Trophoblast cell (in vitro differentiated cells and primary cell): ENCODE measurements at regions not wholly inside any gene's neighbourhood (a gene's known extent, or its start where the extent isn't known, plus 50 kb on each side); places are given as distances from the start of the nearest gene placed in this dataset.

Source experiments
- DNase-seq, 2 donors: peaks; one replicate each; pipeline ENCODE4 v3.0.0-alpha.2; 2016
- H2AFZ ChIP-seq: 2 replicates; pipeline ENCODE4 v1.6.1; 2013; ENCODE audit warnings: low read length, moderate library complexity, mild to moderate bottlenecking; ENCODE audit not compliant: insufficient read depth, poor library complexity
- H2AK5ac ChIP-seq: 2 replicates; pipeline ENCODE4 v1.6.1; 2013; ENCODE audit warnings: mild to moderate bottlenecking, low read length
- H2BK120ac ChIP-seq: 2 replicates; pipeline ENCODE4 v1.6.1; 2013; ENCODE audit warnings: low read length, mild to moderate bottlenecking, moderate library complexity; ENCODE audit not compliant: insufficient read depth, poor library complexity
- H2BK12ac ChIP-seq: 2 replicates; pipeline ENCODE4 v1.6.1; 2013; ENCODE audit warnings: mild to moderate bottlenecking, low read length, moderate library complexity
- H2BK5ac ChIP-seq: 2 replicates; pipeline ENCODE4 v1.6.1; 2013; ENCODE audit warnings: low read length, low read depth, moderate library complexity, mild to moderate bottlenecking; ENCODE audit not compliant: poor library complexity
- H3K14ac ChIP-seq: 2 replicates; pipeline ENCODE4 v1.6.1; 2013; ENCODE audit warnings: mild to moderate bottlenecking, low read length
- H3K18ac ChIP-seq: 2 replicates; pipeline ENCODE4 v1.6.1; 2013; ENCODE audit warnings: mild to moderate bottlenecking, low read length
- H3K23ac ChIP-seq: 2 replicates; pipeline ENCODE4 v1.6.1; 2013; ENCODE audit warnings: low read length
- H3K27ac ChIP-seq: 2 replicates; pipeline ENCODE4 v1.5.1; 2013; ENCODE audit warnings: low read depth, mild to moderate bottlenecking, inconsistent platforms, low read length, moderate library complexity
- H3K27me3 ChIP-seq: 2 replicates; pipeline ENCODE4 v1.6.1; 2013; ENCODE audit warnings: inconsistent platforms, mild to moderate bottlenecking, low read length, moderate library complexity; ENCODE audit not compliant: insufficient read depth
- H3K36me3 ChIP-seq, 2 experiments: 1 replicate in 1 of 2; 2 replicates in 1 of 2; pipeline ENCODE4 v1.6.1; 2013; ENCODE audit warnings: low read length in 2 of 2, mild to moderate bottlenecking in 2 of 2, moderate library complexity in 1 of 2; ENCODE audit not compliant: insufficient read depth in 2 of 2, control insufficient read depth in 1 of 2
- H3K4ac ChIP-seq: 2 replicates; pipeline ENCODE4 v1.6.1; 2013; ENCODE audit warnings: low read depth, mild to moderate bottlenecking, low read length, moderate library complexity
- H3K4me1 ChIP-seq, 2 experiments: 1 replicate in 1 of 2; 2 replicates in 1 of 2; pipeline ENCODE4 v1.6.1; 2013; ENCODE audit warnings: low read length in 2 of 2, mild to moderate bottlenecking in 2 of 2, moderate library complexity in 1 of 2; ENCODE audit not compliant: insufficient read depth in 2 of 2, control insufficient read depth in 1 of 2
- H3K4me2 ChIP-seq: 2 replicates; pipeline ENCODE4 v1.6.1; 2013; ENCODE audit warnings: inconsistent platforms, mild to moderate bottlenecking, low read length, moderate library complexity
- H3K4me3 ChIP-seq: 2 replicates; pipeline ENCODE4 v1.5.1; 2013; ENCODE audit warnings: mild to moderate bottlenecking, low read depth, low read length, inconsistent platforms
- H3K79me1 ChIP-seq: one replicate; pipeline ENCODE4 v1.6.1; 2013; ENCODE audit warnings: low read length
- H3K79me2 ChIP-seq: 2 replicates; pipeline ENCODE4 v1.6.1; 2013; ENCODE audit warnings: low read length, mild to moderate bottlenecking; ENCODE audit not compliant: control insufficient read depth, insufficient read depth, poor library complexity
- H3K9ac ChIP-seq: 2 replicates; pipeline ENCODE4 v1.6.1; 2013; ENCODE audit warnings: mild to moderate bottlenecking, low read length
- H3K9me3 ChIP-seq: 2 replicates; pipeline ENCODE4 v1.6.1; 2013; ENCODE audit warnings: low read depth, mild to moderate bottlenecking, control low read depth, inconsistent platforms, low read length; ENCODE audit not compliant: insufficient read depth
- H4K12ac ChIP-seq: 2 replicates; pipeline ENCODE4 v1.6.1; 2013; ENCODE audit warnings: low read depth, mild to moderate bottlenecking, low read length, moderate library complexity
- H4K8ac ChIP-seq: 2 replicates; pipeline ENCODE4 v1.6.1; 2013; ENCODE audit warnings: low read depth, mild to moderate bottlenecking, low read length, moderate library complexity
- H4K91ac ChIP-seq: one replicate; pipeline ENCODE4 v1.6.1; 2013; ENCODE audit warnings: low read depth, mild to moderate bottlenecking, low read length, moderate library complexity
- WGBS: extraction: QIAGEN DNeasy Blood & Tissue Kit; methylation state at CpG from one replicate; pipeline ENCODE4 v1.1.7; 2013; ENCODE audit warnings: missing lambda C conversion rate; ENCODE audit not compliant: insufficient read length, insufficient coverage; ENCODE audit errors: extremely low coverage; 5-methylcytosine and 5-hydroxymethylcytosine counted together

- Histone ChIP-seq H3K23ac (no peak overlapping the region), H3K4me3 (no peak overlapping the region), H3K18ac (no peak overlapping the region), H2BK5ac (no peak overlapping the region), H2AK5ac (no peak overlapping the region), H4K12ac (no peak overlapping the region), H4K8ac (no peak overlapping the region), H3K36me3 (no peaks in the 10 kb centered on the region), H4K91ac (no peak overlapping the region), H3K79me2 (no peaks in the 10 kb centered on the region), H3K9me3 (no peaks in the 10 kb centered on the region), H3K27me3 (no peaks in the 10 kb centered on the region), H3K9ac (no peak overlapping the region), H2BK12ac (no peak overlapping the region), H3K4ac (no peak overlapping the region), H3K4me2 (no peak overlapping the region), H3K27ac (no peak overlapping the region), H3K14ac (no peak overlapping the region), H2BK120ac (no peak overlapping the region), H2AFZ (no peak overlapping the region), H3K79me1 (no peaks in the 10 kb centered on the region), H3K4me1 (peaks cover 12% of the 10 kb centered on the region in 2 experiments)
- DNase-seq, result no peak
- no CpG with 5 or more reads among the region's 4 CpGs for WGBS
Observed at GRCh38 chr2:23238011-23238657, 146.8 kb upstream of the KLHL29 start.

GRCh38 chr2:23239374-23239773 lies 145.6 kb upstream of the KLHL29 start:
- whole genome bisulfite sequencing, result no CpG with 5 or more reads among the region's 8 CpGs
- Histone ChIP-seq H2BK5ac (no peak overlapping the region), H3K18ac (no peak overlapping the region)

GRCh38 chr2:23241121-23241520 lies 143.9 kb upstream of the KLHL29 start:
- H2BK12ac ChIP-seq, result no peak overlapping the region
- H3K4ac ChIP-seq, result no peak overlapping the region
- H3K4me1 ChIP-seq, result peaks cover 12% of the 10 kb centered on the region in 2 experiments
- no peak overlapping the region for H4K12ac ChIP-seq
- H3K79me1 ChIP-seq, result no peaks in the 10 kb centered on the region
- no peak overlapping the region for H2AFZ ChIP-seq
- DNase-seq, result no peak
- no CpG with 5 or more reads among the region's 1 CpG for WGBS
- no peak overlapping the region for H3K14ac ChIP-seq
- H4K8ac ChIP-seq, result peak overlapping the region; percentile 13
- no peak overlapping the region for H2BK120ac ChIP-seq
- no peaks in the 10 kb centered on the region for H3K36me3 ChIP-seq
- H3K79me2 ChIP-seq, result no peaks in the 10 kb centered on the region
- H3K23ac ChIP-seq, result no peak overlapping the region
- no peak overlapping the region for H2AK5ac ChIP-seq
- H3K27ac ChIP-seq, result no peak overlapping the region
- H2BK5ac ChIP-seq, result no peak overlapping the region
- no peak overlapping the region for H3K4me2 ChIP-seq
- H3K27me3 ChIP-seq, result no peaks in the 10 kb centered on the region
- H3K9ac ChIP-seq, result no peak overlapping the region
- no peak overlapping the region for H4K91ac ChIP-seq
- H3K4me3 ChIP-seq, result no peak overlapping the region
- no peaks in the 10 kb centered on the region for H3K9me3 ChIP-seq
- no peak overlapping the region for H3K18ac ChIP-seq

More at GRCh38 chr2:23239374-23239773, 145.6 kb upstream of the KLHL29 start:
- no peak overlapping the region for H3K14ac ChIP-seq
- H3K4me3 ChIP-seq, result no peak overlapping the region
- no peak overlapping the region for H3K9ac ChIP-seq
- no peak overlapping the region for H3K23ac ChIP-seq
- no peak overlapping the region for H3K27ac ChIP-seq
- no peaks in the 10 kb centered on the region for H3K36me3 ChIP-seq
- no peak overlapping the region for H2BK120ac ChIP-seq
- H4K12ac ChIP-seq, result no peak overlapping the region
- H4K91ac ChIP-seq, result no peak overlapping the region
- no peak overlapping the region for H2AK5ac ChIP-seq
- H3K79me1 ChIP-seq, result no peaks in the 10 kb centered on the region
- H3K27me3 ChIP-seq, result no peaks in the 10 kb centered on the region
- H3K4me1 ChIP-seq, result peaks cover 12% of the 10 kb centered on the region in 2 experiments
- no peaks in the 10 kb centered on the region for H3K9me3 ChIP-seq
- H2AFZ ChIP-seq, result no peak overlapping the region
- no peak overlapping the region for H3K4ac ChIP-seq
- DNase-seq, result no peak
- H4K8ac ChIP-seq, result no peak overlapping the region
- no peak overlapping the region for H3K4me2 ChIP-seq
- no peaks in the 10 kb centered on the region for H3K79me2 ChIP-seq
- H2BK12ac ChIP-seq, result no peak overlapping the region

- H2BK12ac ChIP-seq, result no peak overlapping the region
- no peak overlapping the region for H4K8ac ChIP-seq
- H2BK5ac ChIP-seq, result no peak overlapping the region
- H3K23ac ChIP-seq, result no peak overlapping the region
- H3K27me3 ChIP-seq, result no peaks in the 10 kb centered on the region
- no peak overlapping the region for H2AFZ ChIP-seq
- H3K14ac ChIP-seq, result no peak overlapping the region
- H4K91ac ChIP-seq, result no peak overlapping the region
- H2BK120ac ChIP-seq, result no peak overlapping the region
- no peaks in the 10 kb centered on the region for H3K79me2 ChIP-seq
- WGBS, result no CpG with 5 or more reads among the region's 12 CpGs
- no peak overlapping the region for H3K9ac ChIP-seq
- no peaks in the 10 kb centered on the region for H3K9me3 ChIP-seq
- no peak overlapping the region for H3K27ac ChIP-seq
- H3K4me3 ChIP-seq, result no peak overlapping the region
- no peak overlapping the region for H3K18ac ChIP-seq
- H3K4me2 ChIP-seq, result no peak overlapping the region
- H3K4me1 ChIP-seq, result peaks cover 12% of the 10 kb centered on the region in 2 experiments
- peak; percentile 11 to 52 for DNase-seq
- H3K79me1 ChIP-seq, result no peaks in the 10 kb centered on the region
- no peaks in the 10 kb centered on the region for H3K36me3 ChIP-seq
- H4K12ac ChIP-seq, result no peak overlapping the region
- H2AK5ac ChIP-seq, result no peak overlapping the region
- H3K4ac ChIP-seq, result no peak overlapping the region
Observed at GRCh38 chr2:23241611-23242245, 143.3 kb upstream of the KLHL29 start.
